Thymus (tissue), 11 donors: ENCODE measurements at regions not wholly inside any gene's neighbourhood (a gene's known extent, or its start where the extent isn't known, plus 50 kb on each side); places are given as distances from the start of the nearest gene placed in this dataset.
A peak's percentile ranks its signal among the peaks of the same experiment; 100 is the strongest.
"Not testable (repeated sequence)": the region's sequence is repeated elsewhere in the genome, so short reads cannot be mapped to it uniquely, and the experiment has no call there.

Experiments
- DNase-seq, 9 donors: peaks; one replicate each; pipeline ENCODE4 v3.0.0-alpha.2; 2013; ENCODE audit warnings: low spot score in 9 of 9, low read depth in 6 of 9, missing footprints in 1 of 9
- H3K27ac ChIP-seq, 2 donors: one replicate each; pipeline ENCODE4 v1.5.1; 2013; ENCODE audit warnings: control low read depth in 1 of 2, low read depth in 1 of 2, low read length in 1 of 2, mild to moderate bottlenecking in 1 of 2, moderate library complexity in 1 of 2
- H3K27me3 ChIP-seq, 2 donors: one replicate each; pipeline ENCODE4 v1.5.1; 2013; ENCODE audit warnings: low read length in 1 of 2; ENCODE audit not compliant: control insufficient read depth in 2 of 2, insufficient read depth in 1 of 2
- H3K36me3 ChIP-seq, 2 donors: one replicate each; pipeline ENCODE4 v1.5.1; 2013; ENCODE audit warnings: low read length in 1 of 2, mild to moderate bottlenecking in 1 of 2, moderate library complexity in 1 of 2; ENCODE audit not compliant: control insufficient read depth in 2 of 2, insufficient read depth in 2 of 2
- H3K4me1 ChIP-seq, 2 donors: one replicate each; pipeline ENCODE4 v1.5.1; 2013; ENCODE audit warnings: low read length in 2 of 2; ENCODE audit not compliant: control insufficient read depth in 2 of 2, insufficient read depth in 2 of 2
- H3K4me3 ChIP-seq, 2 donors: one replicate each; pipeline ENCODE4 v1.5.1; 2013; ENCODE audit warnings: low read length in 2 of 2, control low read depth in 1 of 2, mild to moderate bottlenecking in 1 of 2
- H3K9me3 ChIP-seq, 2 donors: one replicate each; pipeline ENCODE4 v1.5.1; 2013; ENCODE audit warnings: low read length in 1 of 2, mild to moderate bottlenecking in 1 of 2; ENCODE audit not compliant: control insufficient read depth in 2 of 2, insufficient read depth in 1 of 2
- WGBS: extraction: QIAGEN DNeasy Blood & Tissue Kit; methylation state at CpG from one replicate; pipeline ENCODE4 v1.1.7; 2013; 5-methylcytosine and 5-hydroxymethylcytosine counted together
- donor health status: healthy.

- peaks cover 29 to 62% of the 10 kb centered on the region in 2 donors for H3K4me1 ChIP-seq
- not testable (repeated sequence) for H3K27me3 ChIP-seq, H3K36me3 ChIP-seq, DNase-seq, H3K4me3 ChIP-seq
- peaks cover 2 to 20% of the 10 kb centered on the region in 2 donors for H3K9me3 ChIP-seq
- H3K27ac ChIP-seq = peak overlapping the region; percentile 84 to 85
- WGBS = 98% methylated on average over 11 of the region's 11 CpGs
These were observed 208.6 kb downstream of the C9orf50 start for GRCh38 chr9:129412176-129412813.

GRCh38 chr9:129411501-129412175 lies 209.3 kb downstream of the C9orf50 start:
- no peak overlapping the region for H3K27ac ChIP-seq
- WGBS = 95% methylated on average over 19 of the region's 19 CpGs
- peaks cover 29 to 59% of the 10 kb centered on the region in 2 donors for H3K4me1 ChIP-seq

GRCh38 chr9:129410226-129410625 lies 210.7 kb downstream of the C9orf50 start:
- DNase-seq = no peak
- Histone ChIP-seq H3K27me3 (no peaks in the 10 kb centered on the region), H3K4me1 (peaks cover 25 to 45% of the 10 kb centered on the region in 2 donors)

More at GRCh38 chr9:129411501-129412175, 209.3 kb downstream of the C9orf50 start:
- DNase-seq = no peak
- peaks cover 0 to 3% of the 10 kb centered on the region in 2 donors for H3K36me3 ChIP-seq
- no peak overlapping the region for H3K4me3 ChIP-seq
- peaks cover 2 to 20% of the 10 kb centered on the region in 2 donors for H3K9me3 ChIP-seq
- no peaks in the 10 kb centered on the region for H3K27me3 ChIP-seq

GRCh38 chr9:129408535-129409215 lies 212.2 kb downstream of the C9orf50 start:
- no peaks in the 10 kb centered on the region for H3K27me3 ChIP-seq
- peaks cover 0 to 3% of the 10 kb centered on the region in 2 donors for H3K36me3 ChIP-seq
- H3K9me3 ChIP-seq = peaks cover 2 to 10% of the 10 kb centered on the region in 2 donors
- no peak overlapping the region for H3K27ac ChIP-seq
- DNase-seq = peak in 4 of 9 donors; percentile 30 to 68 (median 48)
- H3K4me1 ChIP-seq = peaks cover 13 to 37% of the 10 kb centered on the region in 2 donors
- WGBS = 77% methylated on average over 17 of the region's 17 CpGs
- no peak overlapping the region for H3K4me3 ChIP-seq

More at GRCh38 chr9:129410226-129410625, 210.7 kb downstream of the C9orf50 start:
- Histone ChIP-seq H3K9me3 (peaks cover 2 to 10% of the 10 kb centered on the region in 2 donors), H3K36me3 (peaks cover 0 to 3% of the 10 kb centered on the region in 2 donors), H3K27ac (no peak overlapping the region), H3K4me3 (no peak overlapping the region)
- WGBS = 92% methylated on average over 4 of the region's 4 CpGs

GRCh38 chr9:129407905-129408452 lies 212.9 kb downstream of the C9orf50 start:
- DNase-seq = no peak
- peaks cover 2 to 10% of the 10 kb centered on the region in 2 donors for H3K9me3 ChIP-seq
- H3K36me3 ChIP-seq = peaks cover 0 to 3% of the 10 kb centered on the region in 2 donors
- H3K27ac ChIP-seq = no peak overlapping the region
- H3K27me3 ChIP-seq = no peaks in the 10 kb centered on the region
- peaks cover 13 to 42% of the 10 kb centered on the region in 2 donors for H3K4me1 ChIP-seq
- WGBS = 96% methylated on average over 5 of the region's 5 CpGs
- H3K4me3 ChIP-seq = no peak overlapping the region

- peaks cover 0 to 3% of the 10 kb centered on the region in 2 donors for H3K27me3 ChIP-seq
- no peak for DNase-seq
- no peak overlapping the region for H3K27ac ChIP-seq
- H3K4me3 ChIP-seq = no peak overlapping the region
- WGBS = 92% methylated on average over 25 of the region's 25 CpGs
- peaks cover 0 to 3% of the 10 kb centered on the region in 2 donors for H3K36me3 ChIP-seq
- H3K9me3 ChIP-seq = peaks cover 2 to 10% of the 10 kb centered on the region in 2 donors
- peaks cover 11 to 44% of the 10 kb centered on the region in 2 donors for H3K4me1 ChIP-seq
These were observed 214.3 kb downstream of the C9orf50 start for GRCh38 chr9:129406278-129407225.

- Histone ChIP-seq H3K4me1 (peaks cover 11 to 40% of the 10 kb centered on the region in 2 donors), H3K27ac (no peak overlapping the region), H3K4me3 (no peak overlapping the region), H3K36me3 (peaks cover 0 to 3% of the 10 kb centered on the region in 2 donors), H3K27me3 (peaks cover 0 to 3% of the 10 kb centered on the region in 2 donors), H3K9me3 (peaks cover 2 to 8% of the 10 kb centered on the region in 2 donors)
- no peak for DNase-seq
- 91% methylated on average over 6 of the region's 6 CpGs for WGBS
These were observed 215.1 kb downstream of the C9orf50 start for GRCh38 chr9:129405827-129406213.

GRCh38 chr9:129405089-129405826 lies 215.6 kb downstream of the C9orf50 start:
- no peak overlapping the region for H3K27ac ChIP-seq
- peaks cover 0 to 3% of the 10 kb centered on the region in 2 donors for H3K36me3 ChIP-seq
- WGBS = 94% methylated on average over 13 of the region's 13 CpGs
- H3K4me3 ChIP-seq = no peak overlapping the region
- DNase-seq = no peak
- peaks cover 2 to 4% of the 10 kb centered on the region in 2 donors for H3K9me3 ChIP-seq
- peaks cover 0 to 3% of the 10 kb centered on the region in 2 donors for H3K27me3 ChIP-seq
- peaks cover 11 to 40% of the 10 kb centered on the region in 2 donors for H3K4me1 ChIP-seq
